ENCODE measurements at regions not wholly inside any gene's neighbourhood (a gene's known extent, or its start where the extent isn't known, plus 50 kb on each side); places are given as distances from the start of the nearest gene placed in this dataset.

GRCh38 chr6:33927112-33927511 is 123.3 kb upstream of the MLN start:
- TF ChIP-seq, protein P1, sequence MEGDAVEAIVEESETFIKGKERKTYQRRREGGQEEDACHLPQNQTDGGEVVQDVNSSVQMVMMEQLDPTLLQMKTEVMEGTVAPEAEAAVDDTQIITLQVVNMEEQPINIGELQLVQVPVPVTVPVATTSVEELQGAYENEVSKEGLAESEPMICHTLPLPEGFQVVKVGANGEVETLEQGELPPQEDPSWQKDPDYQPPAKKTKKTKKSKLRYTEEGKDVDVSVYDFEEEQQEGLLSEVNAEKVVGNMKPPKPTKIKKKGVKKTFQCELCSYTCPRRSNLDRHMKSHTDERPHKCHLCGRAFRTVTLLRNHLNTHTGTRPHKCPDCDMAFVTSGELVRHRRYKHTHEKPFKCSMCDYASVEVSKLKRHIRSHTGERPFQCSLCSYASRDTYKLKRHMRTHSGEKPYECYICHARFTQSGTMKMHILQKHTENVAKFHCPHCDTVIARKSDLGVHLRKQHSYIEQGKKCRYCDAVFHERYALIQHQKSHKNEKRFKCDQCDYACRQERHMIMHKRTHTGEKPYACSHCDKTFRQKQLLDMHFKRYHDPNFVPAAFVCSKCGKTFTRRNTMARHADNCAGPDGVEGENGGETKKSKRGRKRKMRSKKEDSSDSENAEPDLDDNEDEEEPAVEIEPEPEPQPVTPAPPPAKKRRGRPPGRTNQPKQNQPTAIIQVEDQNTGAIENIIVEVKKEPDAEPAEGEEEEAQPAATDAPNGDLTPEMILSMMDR (IDR thresholded peaks at IDR 0.05), result no peak
- TF ChIP-seq POLR2A (IDR thresholded peaks at IDR 0.05) (no peak), POLR2AphosphoS5 (IDR thresholded peaks at IDR 0.05) (no peak)
